ENCODE measurements at regions not wholly inside any gene's neighbourhood (a gene's known extent, or its start where the extent isn't known, plus 50 kb on each side); places are given as distances from the start of the nearest gene placed in this dataset.
"Not testable (repeated sequence)": the region's sequence is repeated elsewhere in the genome, so short reads cannot be mapped to it uniquely, and the experiment has no call there.

- DNase-seq, result no peak
- no peak for ATAC-seq (ENCODE audit: insufficient read depth, low FRiP score)
- Histone ChIP-seq H3K4me1 (ENCODE audit: control insufficient read depth in 5 of 5, insufficient read depth in 5 of 5, low read length in 5 of 5) (no peaks in the 10 kb centered on the region), H3K4me3 (no peak overlapping the region), H3K36me3 (ENCODE audit: control insufficient read depth in 4 of 4, insufficient read depth in 4 of 4, low read length in 4 of 4) (no peaks in the 10 kb centered on the region), H3K27ac (ENCODE audit: low read depth in 1 of 2, low read length in 1 of 2) (no peak overlapping the region), H3K27me3 (ENCODE audit: control insufficient read depth in 3 of 3, insufficient read depth in 3 of 3, low read length in 2 of 3) (no peaks in the 10 kb centered on the region), H3K9ac (ENCODE audit: insufficient read depth in 1 of 2, low read length in 2 of 2) (no peak overlapping the region), H3K9me3 (ENCODE audit: control insufficient read depth in 4 of 4, insufficient read depth in 3 of 4, low read length in 3 of 4) (peaks cover 0 to 13% (median 2%) of the 10 kb centered on the region in 4 donors)
- no peak for TF ChIP-seq CTCF (IDR thresholded peaks at IDR 0.05; ENCODE audit: control extremely low read depth, extremely low read depth)
- 85 to 93% methylated on average over 8 of the region's 8 CpGs for WGBS, 2 donors
Measured at GRCh38 chr13:54092686-54093085, 1064.1 kb downstream of the OLFM4 start.

GRCh38 chr13:54110597-54110996 is 1082.0 kb downstream of the OLFM4 start:
- no peaks in the 10 kb centered on the region for H3K9me3 ChIP-seq (ENCODE audit: control insufficient read depth in 4 of 4, insufficient read depth in 3 of 4, low read length in 3 of 4)
- H3K27me3 ChIP-seq (ENCODE audit: control insufficient read depth in 3 of 3, insufficient read depth in 3 of 3, low read length in 2 of 3), result no peaks in the 10 kb centered on the region
- TF ChIP-seq CTCF (IDR thresholded peaks at IDR 0.05; ENCODE audit: control extremely low read depth, extremely low read depth), result no peak
- no peaks in the 10 kb centered on the region for H3K4me1 ChIP-seq (ENCODE audit: control insufficient read depth in 5 of 5, insufficient read depth in 5 of 5, low read length in 5 of 5)
- ATAC-seq (ENCODE audit: insufficient read depth, low FRiP score) (no peak), DNase-seq (no peak)
- no peak overlapping the region for H3K9ac ChIP-seq (ENCODE audit: insufficient read depth in 1 of 2, low read length in 2 of 2)
- no peaks in the 10 kb centered on the region for H3K36me3 ChIP-seq (ENCODE audit: control insufficient read depth in 4 of 4, insufficient read depth in 4 of 4, low read length in 4 of 4)
- H3K4me3 ChIP-seq, result no peak overlapping the region
- no peak overlapping the region for H3K27ac ChIP-seq (ENCODE audit: low read depth in 1 of 2, low read length in 1 of 2)

DNA sequence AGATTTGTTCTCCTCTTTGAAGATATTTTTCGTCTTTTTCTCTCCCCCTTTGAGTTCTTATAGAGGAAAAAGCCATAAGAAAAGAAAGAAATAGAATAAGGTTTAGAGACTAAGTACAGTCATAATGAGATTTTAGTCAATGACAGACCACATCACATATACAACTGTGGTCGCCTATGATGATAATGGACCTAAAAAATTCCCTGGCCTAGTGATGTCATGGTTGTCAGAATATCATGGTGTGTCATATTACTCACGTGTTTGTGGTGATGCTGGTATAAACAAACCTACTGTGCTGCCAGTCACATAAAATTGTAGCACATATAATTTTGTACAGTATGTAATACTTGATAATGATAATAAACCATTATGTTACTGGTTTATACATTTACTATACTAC is 1096.1 kb downstream of the OLFM4 start:
- ATAC-seq (ENCODE audit: insufficient read depth, low FRiP score) (no peak), DNase-seq (no peak)
- Histone ChIP-seq H3K36me3 (ENCODE audit: control insufficient read depth in 4 of 4, insufficient read depth in 4 of 4, low read length in 4 of 4) (no peaks in the 10 kb centered on the region), H3K4me1 (ENCODE audit: control insufficient read depth in 5 of 5, insufficient read depth in 5 of 5, low read length in 5 of 5) (no peaks in the 10 kb centered on the region), H3K27me3 (ENCODE audit: control insufficient read depth in 3 of 3, insufficient read depth in 3 of 3, low read length in 2 of 3) (no peaks in the 10 kb centered on the region), H3K9me3 (ENCODE audit: control insufficient read depth in 4 of 4, insufficient read depth in 3 of 4, low read length in 3 of 4) (no peaks in the 10 kb centered on the region), H3K27ac (ENCODE audit: low read depth in 1 of 2, low read length in 1 of 2) (no peak overlapping the region), H3K9ac (ENCODE audit: insufficient read depth in 1 of 2, low read length in 2 of 2) (no peak overlapping the region), H3K4me3 (no peak overlapping the region)
- WGBS, 2 donors, result 68 to 80% methylated on average over 3 of the region's 3 CpGs
- no peak for TF ChIP-seq CTCF (IDR thresholded peaks at IDR 0.05; ENCODE audit: control extremely low read depth, extremely low read depth)

DNA sequence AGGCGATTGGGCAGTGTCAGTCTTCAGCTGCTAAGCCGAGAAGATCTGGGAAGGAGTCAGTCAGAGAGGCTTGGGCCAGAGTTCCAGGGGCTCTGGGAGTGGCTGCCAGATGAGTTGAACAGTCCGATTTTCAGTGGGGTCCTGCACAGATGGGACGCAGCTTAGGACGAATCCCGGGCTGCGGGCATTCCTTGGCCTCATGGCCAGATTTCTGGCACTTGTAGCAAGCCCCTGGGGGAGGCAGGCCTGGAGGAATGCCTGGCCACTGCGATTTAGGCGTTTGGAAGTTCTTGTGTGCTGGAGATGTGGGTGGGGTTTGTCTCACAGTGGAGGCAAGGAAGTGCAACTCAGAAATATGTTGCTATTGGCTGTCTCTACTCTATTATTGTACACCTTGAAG is 1102.3 kb downstream of the OLFM4 start:
- H3K4me3 ChIP-seq; H3K4me1 ChIP-seq (ENCODE audit: control insufficient read depth in 5 of 5, insufficient read depth in 5 of 5, low read length in 5 of 5); H3K9me3 ChIP-seq (ENCODE audit: control insufficient read depth in 4 of 4, insufficient read depth in 3 of 4, low read length in 3 of 4); ATAC-seq (ENCODE audit: insufficient read depth, low FRiP score); H3K27me3 ChIP-seq (ENCODE audit: control insufficient read depth in 3 of 3, insufficient read depth in 3 of 3, low read length in 2 of 3); H3K9ac ChIP-seq (ENCODE audit: insufficient read depth in 1 of 2, low read length in 2 of 2); H3K27ac ChIP-seq (ENCODE audit: low read depth in 1 of 2, low read length in 1 of 2); DNase-seq; H3K36me3 ChIP-seq (ENCODE audit: control insufficient read depth in 4 of 4, insufficient read depth in 4 of 4, low read length in 4 of 4): not testable (repeated sequence)
- 81 to 82% methylated on average over 9 of the region's 9 CpGs for WGBS, 2 donors

DNA sequence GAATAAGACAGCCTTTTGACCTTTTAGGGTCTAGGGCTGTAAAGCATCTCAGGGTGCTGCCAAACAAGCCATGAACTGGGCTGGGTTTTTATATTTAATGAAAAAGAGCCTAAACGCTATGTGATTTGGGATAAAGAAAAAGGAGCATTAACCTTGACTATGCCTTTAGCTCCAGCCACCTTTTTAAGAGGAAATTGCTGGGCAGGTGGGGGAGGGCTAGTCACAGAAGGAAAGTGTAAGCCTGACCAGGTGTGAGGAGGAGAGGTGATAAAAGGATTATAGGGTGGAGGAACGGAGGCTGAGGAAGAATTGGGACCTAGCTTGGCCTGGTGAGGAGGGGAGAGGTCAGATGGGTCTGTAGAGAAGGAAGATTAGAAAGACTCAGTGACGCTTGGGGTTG is 1102.8 kb downstream of the OLFM4 start:
- not testable (repeated sequence) for H3K9me3 ChIP-seq (ENCODE audit: control insufficient read depth in 4 of 4, insufficient read depth in 3 of 4, low read length in 3 of 4); H3K36me3 ChIP-seq (ENCODE audit: control insufficient read depth in 4 of 4, insufficient read depth in 4 of 4, low read length in 4 of 4); H3K4me1 ChIP-seq (ENCODE audit: control insufficient read depth in 5 of 5, insufficient read depth in 5 of 5, low read length in 5 of 5); ATAC-seq (ENCODE audit: insufficient read depth, low FRiP score); H3K27ac ChIP-seq (ENCODE audit: low read depth in 1 of 2, low read length in 1 of 2); H3K4me3 ChIP-seq; H3K9ac ChIP-seq (ENCODE audit: insufficient read depth in 1 of 2, low read length in 2 of 2); H3K27me3 ChIP-seq (ENCODE audit: control insufficient read depth in 3 of 3, insufficient read depth in 3 of 3, low read length in 2 of 3); DNase-seq
- 65 to 72% methylated on average over 3 of the region's 3 CpGs for WGBS, 2 donors

DNA sequence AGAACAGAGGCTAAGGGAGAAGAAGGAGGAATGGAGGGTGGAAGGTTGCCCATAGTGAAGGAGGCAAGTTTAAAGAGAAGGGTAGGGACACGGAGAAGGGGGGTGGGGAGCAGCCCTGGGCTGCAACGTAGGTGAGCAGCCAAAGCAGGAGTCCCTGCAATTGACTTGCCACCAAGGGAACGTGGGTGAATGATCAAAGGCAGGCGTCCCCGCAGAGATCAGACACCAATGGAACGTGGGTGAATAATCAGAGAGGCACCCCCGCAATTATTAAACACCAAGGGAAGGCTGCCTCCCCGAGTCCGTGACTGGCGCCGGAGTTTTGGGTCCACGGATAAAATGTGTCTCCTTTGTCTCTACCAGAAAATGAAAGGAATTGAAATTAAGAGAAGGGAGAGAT is 1103.5 kb downstream of the OLFM4 start:
- H3K36me3 ChIP-seq (ENCODE audit: control insufficient read depth in 4 of 4, insufficient read depth in 4 of 4, low read length in 4 of 4); H3K27ac ChIP-seq (ENCODE audit: low read depth in 1 of 2, low read length in 1 of 2); H3K4me3 ChIP-seq; DNase-seq; H3K9me3 ChIP-seq (ENCODE audit: control insufficient read depth in 4 of 4, insufficient read depth in 3 of 4, low read length in 3 of 4); H3K9ac ChIP-seq (ENCODE audit: insufficient read depth in 1 of 2, low read length in 2 of 2); H3K27me3 ChIP-seq (ENCODE audit: control insufficient read depth in 3 of 3, insufficient read depth in 3 of 3, low read length in 2 of 3); ATAC-seq (ENCODE audit: insufficient read depth, low FRiP score); H3K4me1 ChIP-seq (ENCODE audit: control insufficient read depth in 5 of 5, insufficient read depth in 5 of 5, low read length in 5 of 5): not testable (repeated sequence)
- WGBS, 2 donors, result 90% methylated on average over 12 of the region's 12 CpGs

Measured in lung (tissue), 11 donors.